Omental fat pad (tissue), 3 donors: ENCODE measurements at regions not wholly inside any gene's neighbourhood (a gene's known extent, or its start where the extent isn't known, plus 50 kb on each side); places are given as distances from the start of the nearest gene placed in this dataset.
A peak's percentile ranks its signal among the peaks of the same experiment; 100 is the strongest.

Experiments
- ATAC-seq: fragments of 150-250 bp; one replicate; pipeline ENCODE4 v1.9.1; 2016; ENCODE audit warnings: mild to moderate bottlenecking, moderate library complexity; ENCODE audit not compliant: low FRiP score
- DNase-seq: peaks from one replicate; pipeline ENCODE4 v3.0.0-alpha.2; 2019; ENCODE audit warnings: low spot score
- TF ChIP-seq, protein P1 (sequence below), 3 donors: fragments of 450-650 bp; IDR thresholded peaks; one replicate each; pipeline ENCODE4 v1.5.1; 2016 to 2017; ENCODE audit warnings: antibody characterized with exemption in 3 of 3, mild to moderate bottlenecking in 3 of 3, moderate library complexity in 2 of 3

DNA sequence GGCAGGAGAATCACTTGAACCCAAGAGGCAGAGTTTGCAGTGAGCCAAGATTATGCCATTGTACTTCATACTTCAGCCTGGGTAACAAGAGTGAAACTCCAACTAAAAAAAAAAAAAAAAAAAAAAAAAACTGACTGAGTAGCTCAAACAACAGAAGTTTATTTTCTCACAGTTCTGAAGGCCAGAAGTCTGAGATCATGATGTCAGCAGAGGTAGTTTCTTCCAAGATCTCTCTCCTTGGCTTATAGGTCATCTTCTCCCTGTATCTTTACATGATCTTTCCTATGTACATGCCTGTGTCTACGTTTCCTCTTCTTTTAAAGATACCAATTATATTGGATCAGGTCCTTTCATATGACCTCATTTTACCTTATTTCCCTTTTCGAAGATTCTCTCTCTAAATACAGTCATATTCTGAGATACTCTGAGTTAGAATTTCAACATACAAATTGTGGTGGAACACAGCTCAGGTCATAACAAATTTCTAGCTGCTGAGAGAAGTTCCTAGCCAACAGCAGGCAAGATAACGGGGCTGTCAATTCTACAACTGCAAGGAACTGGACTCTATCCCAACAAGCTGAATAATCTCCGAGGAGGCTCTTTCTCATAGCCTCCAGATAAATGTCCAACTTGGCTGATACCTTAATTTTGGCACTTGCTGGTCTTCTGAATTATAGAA, 187.7 kb upstream of the ADAMTS5 start:
- TF ChIP-seq, protein P1, sequence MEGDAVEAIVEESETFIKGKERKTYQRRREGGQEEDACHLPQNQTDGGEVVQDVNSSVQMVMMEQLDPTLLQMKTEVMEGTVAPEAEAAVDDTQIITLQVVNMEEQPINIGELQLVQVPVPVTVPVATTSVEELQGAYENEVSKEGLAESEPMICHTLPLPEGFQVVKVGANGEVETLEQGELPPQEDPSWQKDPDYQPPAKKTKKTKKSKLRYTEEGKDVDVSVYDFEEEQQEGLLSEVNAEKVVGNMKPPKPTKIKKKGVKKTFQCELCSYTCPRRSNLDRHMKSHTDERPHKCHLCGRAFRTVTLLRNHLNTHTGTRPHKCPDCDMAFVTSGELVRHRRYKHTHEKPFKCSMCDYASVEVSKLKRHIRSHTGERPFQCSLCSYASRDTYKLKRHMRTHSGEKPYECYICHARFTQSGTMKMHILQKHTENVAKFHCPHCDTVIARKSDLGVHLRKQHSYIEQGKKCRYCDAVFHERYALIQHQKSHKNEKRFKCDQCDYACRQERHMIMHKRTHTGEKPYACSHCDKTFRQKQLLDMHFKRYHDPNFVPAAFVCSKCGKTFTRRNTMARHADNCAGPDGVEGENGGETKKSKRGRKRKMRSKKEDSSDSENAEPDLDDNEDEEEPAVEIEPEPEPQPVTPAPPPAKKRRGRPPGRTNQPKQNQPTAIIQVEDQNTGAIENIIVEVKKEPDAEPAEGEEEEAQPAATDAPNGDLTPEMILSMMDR (IDR thresholded peaks at IDR 0.05): no peak
- no peak for DNase-seq
- ATAC-seq: peak; percentile 89

DNA sequence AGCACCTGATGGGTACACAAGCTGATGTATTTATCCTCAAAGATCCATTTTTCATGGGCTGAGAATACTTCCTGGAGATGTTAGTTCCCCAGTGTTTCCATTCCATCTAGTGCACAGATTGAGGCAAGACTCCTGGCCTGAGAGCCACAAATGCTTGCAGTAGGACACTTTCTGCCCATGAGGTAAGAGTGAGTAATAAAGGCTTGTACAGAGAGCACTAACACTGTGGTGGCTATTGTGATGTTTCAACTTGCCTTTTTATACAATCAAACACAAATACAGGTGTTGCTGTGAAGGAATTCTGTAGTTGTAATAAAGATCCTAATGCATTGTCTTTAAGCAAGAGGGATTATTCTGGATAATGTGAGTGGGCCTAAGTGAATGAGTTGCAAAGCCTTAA, 186.1 kb upstream of the ADAMTS5 start:
- TF ChIP-seq, protein P1 (IDR thresholded peaks at IDR 0.05): no peak
- no peak for ATAC-seq
- DNase-seq: no peak

DNA sequence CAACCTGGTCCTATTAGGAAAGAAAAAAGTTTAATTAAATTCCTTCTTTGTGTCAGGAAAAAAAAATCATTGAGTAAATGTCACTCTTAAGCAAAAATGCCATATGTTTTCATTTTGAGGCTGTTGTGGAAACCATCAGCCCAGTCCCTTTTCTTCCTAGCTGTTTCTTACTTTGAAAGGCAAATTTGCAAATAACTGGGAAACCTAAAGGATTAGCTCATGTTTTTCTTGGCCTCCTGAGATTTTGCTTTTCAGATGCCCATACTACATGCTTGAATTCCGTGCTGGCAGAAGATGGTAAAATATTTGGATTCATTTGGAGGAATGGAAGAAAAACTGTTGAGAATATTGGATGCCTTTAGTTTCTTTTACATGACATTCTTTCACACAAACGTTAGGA, 182.1 kb upstream of the ADAMTS5 start:
- ATAC-seq (no peak), DNase-seq (no peak)
- TF ChIP-seq, protein P1 (IDR thresholded peaks at IDR 0.05): no peak

DNA sequence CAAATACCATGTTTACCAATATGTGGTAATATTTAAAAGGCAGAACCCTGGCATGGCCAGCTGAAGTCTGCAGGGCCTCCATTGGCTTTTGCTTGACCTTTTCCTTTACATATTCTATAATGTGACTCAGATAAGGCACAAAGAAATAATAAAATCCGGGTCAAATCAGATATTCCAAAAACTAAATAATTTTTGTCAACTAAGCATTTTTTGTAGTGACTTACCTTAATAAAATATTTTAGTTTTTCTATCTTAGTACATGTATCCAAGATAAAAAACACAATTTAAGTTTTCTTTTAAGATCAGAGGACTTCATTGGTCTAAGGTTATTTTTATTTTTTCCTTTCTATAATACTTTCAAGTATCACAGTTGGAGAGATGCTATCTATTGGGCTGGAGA, 179.4 kb upstream of the ADAMTS5 start:
- ATAC-seq (no peak), DNase-seq (no peak)
- TF ChIP-seq, protein P1 (IDR thresholded peaks at IDR 0.05): no peak

DNA sequence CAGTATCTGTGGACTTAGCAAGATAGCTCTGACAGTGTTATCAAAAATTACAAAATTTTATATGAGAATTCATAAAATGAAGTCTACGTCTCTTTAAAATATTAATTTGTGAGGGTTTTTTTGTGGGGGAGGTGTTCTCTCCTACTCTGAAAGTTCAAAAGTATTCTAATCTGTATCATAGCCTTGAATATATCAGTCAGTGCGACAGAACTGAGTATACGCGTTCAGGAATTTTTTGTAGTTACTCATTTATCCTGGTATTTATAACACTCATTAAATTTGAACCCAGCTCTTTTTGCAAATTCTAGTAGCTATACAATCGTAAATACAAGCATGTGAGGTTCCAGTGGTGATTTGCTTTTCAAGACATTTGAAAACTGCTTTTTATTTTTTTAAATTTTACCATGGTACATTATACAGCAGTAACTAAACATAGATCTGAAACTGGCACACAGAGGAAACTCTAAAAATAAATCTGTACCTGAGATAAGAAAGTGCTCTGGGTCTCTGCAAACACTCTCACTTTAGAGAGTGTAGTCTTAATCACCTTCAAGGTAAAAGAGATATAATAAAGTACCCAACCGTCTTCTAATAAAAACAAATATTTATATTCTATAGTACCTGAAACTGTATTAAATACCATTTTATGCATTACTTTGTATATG, 178.4 kb upstream of the ADAMTS5 start:
- no peak for ATAC-seq
- TF ChIP-seq, protein P1 (IDR thresholded peaks at IDR 0.05): no peak
- no peak for DNase-seq

DNA sequence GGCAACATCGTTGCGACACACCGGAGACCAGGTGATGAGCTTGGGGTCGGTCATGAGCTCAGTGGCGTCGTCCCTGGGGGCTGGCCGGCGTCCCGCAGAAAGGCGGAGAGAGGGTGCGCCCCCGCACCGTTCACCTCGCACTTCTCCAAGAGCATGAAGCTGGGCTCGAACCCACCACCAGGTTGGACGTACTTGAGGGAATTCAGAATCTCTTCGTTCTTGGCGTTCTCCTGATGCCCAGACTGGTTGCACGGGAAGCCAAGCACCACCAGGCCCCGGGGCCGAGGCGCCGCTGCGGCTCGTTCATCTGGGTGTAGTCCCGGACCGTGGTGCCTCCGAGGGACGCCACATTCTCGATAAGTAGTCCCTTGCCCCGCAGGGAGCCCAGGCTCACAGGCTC, 176.6 kb upstream of the ADAMTS5 start:
- TF ChIP-seq, protein P1 (IDR thresholded peaks at IDR 0.05): no peak
- no peak for DNase-seq
- no peak for ATAC-seq

DNA sequence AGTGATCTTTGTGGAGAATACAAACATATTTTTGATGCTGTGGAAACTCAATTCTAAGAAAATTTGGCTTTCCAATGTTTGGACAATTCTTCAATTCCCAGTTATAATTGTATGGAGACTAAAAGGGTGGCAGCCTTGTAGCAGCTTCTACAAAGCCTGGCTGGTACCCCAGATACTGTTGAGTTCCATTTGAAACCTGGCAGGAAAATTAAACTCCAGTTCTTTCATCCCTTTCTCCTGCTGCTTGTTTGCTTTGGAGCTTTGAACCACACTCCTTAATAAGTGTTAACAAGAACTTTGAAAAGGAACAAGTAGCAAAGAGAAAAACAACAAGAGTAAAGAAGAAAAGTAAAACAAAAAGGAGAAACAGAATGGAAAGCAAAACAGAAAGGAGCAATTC, 172.6 kb upstream of the ADAMTS5 start:
- TF ChIP-seq, protein P1 (IDR thresholded peaks at IDR 0.05): no peak
- ATAC-seq (no peak), DNase-seq (no peak)
